Neuronal stem cell (in vitro differentiated cells): ENCODE measurements at regions not wholly inside any gene's neighbourhood (a gene's known extent, or its start where the extent isn't known, plus 50 kb on each side); places are given as distances from the start of the nearest gene placed in this dataset.

Source experiments
- DNase-seq: peaks from one replicate; pipeline ENCODE4 v3.0.0-alpha.2; 2013; ENCODE audit warnings: low spot score
- H2AFZ ChIP-seq: one replicate; pipeline ENCODE4 v1.6.1; 2013; ENCODE audit warnings: mild to moderate bottlenecking, low read length, inconsistent platforms
- H2AK5ac ChIP-seq: 2 replicates; pipeline ENCODE4 v1.6.1; 2013; ENCODE audit warnings: low read depth, mild to moderate bottlenecking, inconsistent platforms, low read length, moderate library complexity, mixed read lengths
- H2BK120ac ChIP-seq: 2 replicates; pipeline ENCODE4 v1.6.1; 2013; ENCODE audit warnings: low read depth, mild to moderate bottlenecking, inconsistent platforms, low read length, moderate library complexity, mixed read lengths
- H2BK12ac ChIP-seq: one replicate; pipeline ENCODE4 v1.6.1; 2013; ENCODE audit warnings: low read length, inconsistent platforms
- H2BK15ac ChIP-seq: 2 replicates; pipeline ENCODE4 v1.6.1; 2013; ENCODE audit warnings: mild to moderate bottlenecking, low read length, inconsistent platforms, mixed read lengths
- H2BK5ac ChIP-seq: one replicate; pipeline ENCODE4 v1.6.1; 2013; ENCODE audit warnings: inconsistent platforms, mild to moderate bottlenecking, low read length, moderate library complexity
- H3K14ac ChIP-seq: one replicate; pipeline ENCODE4 v1.6.1; 2013; ENCODE audit warnings: low read length, inconsistent platforms
- H3K18ac ChIP-seq: 2 replicates; pipeline ENCODE4 v1.6.1; 2013; ENCODE audit warnings: low read length, inconsistent platforms
- H3K23ac ChIP-seq: 2 replicates; pipeline ENCODE4 v1.6.1; 2013; ENCODE audit warnings: low read depth, mild to moderate bottlenecking, mixed read lengths, low read length, inconsistent platforms; ENCODE audit not compliant: poor library complexity
- H3K27ac ChIP-seq: replicated peaks from 3 replicates; pipeline ENCODE4 v1.5.1; 2013; ENCODE audit warnings: low read length, inconsistent platforms
- H3K27me3 ChIP-seq, 3 experiments: 2 replicates each; pipeline ENCODE4 v1.6.1; 2013; ENCODE audit warnings: low read length in 3 of 3, mild to moderate bottlenecking in 2 of 3, inconsistent platforms in 1 of 3, low read depth in 1 of 3, mixed read lengths in 1 of 3, moderate library complexity in 1 of 3; ENCODE audit not compliant: control insufficient read depth in 3 of 3, insufficient read depth in 3 of 3
- H3K36me3 ChIP-seq, 2 donors: replicated peaks in 1 of 2; 2 replicates each; pipeline ENCODE4 v1.6.1; 2013; ENCODE audit warnings: low read length in 2 of 2; ENCODE audit not compliant: control insufficient read depth in 2 of 2, insufficient read depth in 2 of 2
- H3K4ac ChIP-seq: 2 replicates; pipeline ENCODE4 v1.6.1; 2013; ENCODE audit warnings: inconsistent platforms, mild to moderate bottlenecking, low read length, moderate library complexity
- H3K4me1 ChIP-seq, 2 donors: 1 replicate in 1 of 2; 2 replicates in 1 of 2; pipeline ENCODE4 v1.6.1; 2013; ENCODE audit warnings: low read length in 2 of 2, low read depth in 1 of 2; ENCODE audit not compliant: control insufficient read depth in 2 of 2, insufficient read depth in 1 of 2
- H3K4me2 ChIP-seq: one replicate; pipeline ENCODE4 v1.6.1; 2013; ENCODE audit warnings: mild to moderate bottlenecking, low read length, inconsistent platforms; ENCODE audit not compliant: insufficient read depth, poor library complexity, severe bottlenecking
- H3K4me3 ChIP-seq, 2 donors: 2 replicates each; pipeline ENCODE4 v1.5.1; 2013; ENCODE audit warnings: low read length in 2 of 2, mild to moderate bottlenecking in 2 of 2, inconsistent platforms in 1 of 2, moderate library complexity in 1 of 2
- H3K79me1 ChIP-seq: one replicate; pipeline ENCODE4 v1.6.1; 2013; ENCODE audit warnings: low read depth, mild to moderate bottlenecking, inconsistent platforms, low read length, moderate library complexity
- H3K9ac ChIP-seq: one replicate; pipeline ENCODE4 v1.6.1; 2013; ENCODE audit warnings: mild to moderate bottlenecking, low read depth, low read length, inconsistent platforms; ENCODE audit not compliant: poor library complexity
- H3K9me3 ChIP-seq, 2 donors: replicated peaks in 1 of 2; 2 replicates each; pipeline versions ENCODE3 to v1.6.1; 2013; ENCODE audit warnings: low read length in 2 of 2, mild to moderate bottlenecking in 2 of 2, inconsistent platforms in 1 of 2, low read depth in 1 of 2, mixed read lengths in 1 of 2, moderate library complexity in 1 of 2; ENCODE audit not compliant: control insufficient read depth in 2 of 2, insufficient read depth in 1 of 2
- H4K8ac ChIP-seq: one replicate; pipeline ENCODE4 v1.6.1; 2013; ENCODE audit warnings: low read depth, mild to moderate bottlenecking, inconsistent platforms, low read length, moderate library complexity
- H4K91ac ChIP-seq: one replicate; pipeline ENCODE4 v1.6.1; 2013; ENCODE audit warnings: low read length, low read depth, mild to moderate bottlenecking, inconsistent platforms; ENCODE audit not compliant: poor library complexity
- WGBS, 2 donors: extraction: QIAGEN DNeasy Blood & Tissue Kit; methylation state at CpG; one replicate each; pipeline ENCODE4 v1.1.7; 2013; ENCODE audit warnings: missing lambda C conversion rate in 2 of 2, mixed read lengths in 1 of 2; ENCODE audit not compliant: insufficient read length in 2 of 2, insufficient replicate concordance in 1 of 2; ENCODE audit errors: extremely low coverage in 2 of 2; 5-methylcytosine and 5-hydroxymethylcytosine counted together

GRCh38 chr7:68313806-68314205, 1284.5 kb upstream of the AUTS2 start:
- H4K91ac ChIP-seq, result no peak overlapping the region
- no peaks in the 10 kb centered on the region for H3K79me1 ChIP-seq
- no peak overlapping the region for H2AFZ ChIP-seq
- no peak for DNase-seq
- H3K27me3 ChIP-seq, result no peaks in the 10 kb centered on the region
- H3K14ac ChIP-seq, result no peak overlapping the region
- H3K4ac ChIP-seq, result no peak overlapping the region
- H3K4me1 ChIP-seq, result peaks cover 0 to 2% of the 10 kb centered on the region in 2 donors
- H3K18ac ChIP-seq, result no peak overlapping the region
- no peak overlapping the region for H3K9ac ChIP-seq
- no peak overlapping the region for H2BK12ac ChIP-seq
- WGBS, 2 donors, result no CpG with 5 or more reads among the region's 4 CpGs
- no peak overlapping the region for H3K4me3 ChIP-seq
- H3K23ac ChIP-seq, result no peak overlapping the region
- no peaks in the 10 kb centered on the region for H3K9me3 ChIP-seq
- no peak overlapping the region for H3K27ac ChIP-seq
- H2BK120ac ChIP-seq, result no peak overlapping the region
- no peak overlapping the region for H2BK15ac ChIP-seq
- H3K4me2 ChIP-seq, result no peak overlapping the region
- H2BK5ac ChIP-seq, result no peak overlapping the region
- H2AK5ac ChIP-seq, result no peak overlapping the region
- H3K36me3 ChIP-seq, result no peaks in the 10 kb centered on the region
- H4K8ac ChIP-seq, result no peak overlapping the region

- no peak overlapping the region for H4K91ac ChIP-seq
- H3K14ac ChIP-seq, result no peak overlapping the region
- H2BK15ac ChIP-seq, result no peak overlapping the region
- DNase-seq, result no peak
- H3K18ac ChIP-seq, result no peak overlapping the region
- H3K23ac ChIP-seq, result no peak overlapping the region
- H4K8ac ChIP-seq, result no peak overlapping the region
- no peaks in the 10 kb centered on the region for H3K27me3 ChIP-seq
- no peak overlapping the region for H3K4me2 ChIP-seq
- no peak overlapping the region for H2BK120ac ChIP-seq
- H3K4me3 ChIP-seq, result no peak overlapping the region
- no peak overlapping the region for H2BK12ac ChIP-seq
- H3K9me3 ChIP-seq, result no peaks in the 10 kb centered on the region
- H3K79me1 ChIP-seq, result no peaks in the 10 kb centered on the region
- no CpG with 5 or more reads among the region's 8 CpGs for WGBS, 2 donors
- no peak overlapping the region for H2AK5ac ChIP-seq
- H3K4me1 ChIP-seq, result peaks cover 0 to 2% of the 10 kb centered on the region in 2 donors
- H3K4ac ChIP-seq, result no peak overlapping the region
- H2BK5ac ChIP-seq, result no peak overlapping the region
- no peak overlapping the region for H3K27ac ChIP-seq
- no peak overlapping the region for H3K9ac ChIP-seq
- no peak overlapping the region for H2AFZ ChIP-seq
- H3K36me3 ChIP-seq, result no peaks in the 10 kb centered on the region
These were observed 1284.1 kb upstream of the AUTS2 start for GRCh38 chr7:68314208-68314607.

- H3K4me2 ChIP-seq, result no peak overlapping the region
- no peaks in the 10 kb centered on the region for H3K36me3 ChIP-seq
- no peak overlapping the region for H2BK12ac ChIP-seq
- no peak overlapping the region for H2BK15ac ChIP-seq
- peaks cover 0 to 5% of the 10 kb centered on the region in 2 donors for H3K4me1 ChIP-seq
- H3K18ac ChIP-seq, result no peak overlapping the region
- WGBS, 2 donors, result no CpG with 5 or more reads among the region's 3 CpGs
- H3K9ac ChIP-seq, result no peak overlapping the region
- no peaks in the 10 kb centered on the region for H3K27me3 ChIP-seq
- H4K91ac ChIP-seq, result no peak overlapping the region
- no peak overlapping the region for H3K14ac ChIP-seq
- H2BK5ac ChIP-seq, result no peak overlapping the region
- no peak overlapping the region for H3K23ac ChIP-seq
- H2AFZ ChIP-seq, result no peak overlapping the region
- no peaks in the 10 kb centered on the region for H3K9me3 ChIP-seq
- no peak overlapping the region for H2AK5ac ChIP-seq
- no peak overlapping the region for H3K27ac ChIP-seq
- H3K4ac ChIP-seq, result no peak overlapping the region
- H3K79me1 ChIP-seq, result no peaks in the 10 kb centered on the region
- H4K8ac ChIP-seq, result no peak overlapping the region
- H3K4me3 ChIP-seq, result no peak overlapping the region
- DNase-seq, result no peak
- H2BK120ac ChIP-seq, result no peak overlapping the region
These were observed 1280.8 kb upstream of the AUTS2 start for GRCh38 chr7:68317476-68317875.

GRCh38 chr7:68319061-68319460, 1279.2 kb upstream of the AUTS2 start:
- Histone ChIP-seq H3K9me3 (no peaks in the 10 kb centered on the region), H2AFZ (no peak overlapping the region), H3K4me3 (no peak overlapping the region), H3K4ac (no peak overlapping the region), H3K9ac (no peak overlapping the region), H2BK15ac (no peak overlapping the region), H3K27me3 (no peaks in the 10 kb centered on the region), H3K14ac (no peak overlapping the region), H4K8ac (no peak overlapping the region), H3K36me3 (no peaks in the 10 kb centered on the region), H3K79me1 (no peaks in the 10 kb centered on the region), H2BK5ac (no peak overlapping the region), H3K18ac (no peak overlapping the region), H2AK5ac (no peak overlapping the region), H2BK12ac (no peak overlapping the region), H3K27ac (no peak overlapping the region), H3K23ac (no peak overlapping the region), H4K91ac (no peak overlapping the region), H2BK120ac (no peak overlapping the region), H3K4me1 (peaks cover 0 to 5% of the 10 kb centered on the region in 2 donors), H3K4me2 (no peak overlapping the region)
- DNase-seq, result no peak
